Caco-2 (cell line): ENCODE measurements at regions not wholly inside any gene's neighbourhood (a gene's known extent, or its start where the extent isn't known, plus 50 kb on each side); places are given as distances from the start of the nearest gene placed in this dataset.

Experiments
- BruUV-seq: library from RNA; stranded (reverse); fragments of 400-500 nt; replicated peaks from 2 replicates; lab custom pipeline; 2021; lab: Mats Ljungman, UMichigan
- CTCF ChIA-PET: fragments of 300-600 bp; sonication (Branson Sonifier 250); formaldehyde crosslinking; loops from one replicate; lab custom pipeline; 2022; ENCODE audit warnings: antibody characterized with exemption; lab: Charles Lee
- POLR2A ChIA-PET: fragments of 300-600 bp; sonication (Branson Sonifier 250); formaldehyde crosslinking; loops from one replicate; lab custom pipeline; 2022; ENCODE audit warnings: antibody characterized with exemption; lab: Charles Lee
- DNase-seq, 2 experiments: peaks; one replicate each; pipeline versions ENCODE4 v3.0.0 to v3.0.0-alpha.2; 2020 to 2022
- H3K27me3 ChIP-seq: replicated peaks from 2 replicates; pipeline ENCODE4 v1.6.0; 2011; ENCODE audit warnings: low read length; ENCODE audit not compliant: control insufficient read depth, insufficient read depth
- H3K36me3 ChIP-seq: 2 replicates; pipeline ENCODE4 v1.5.1; 2011; ENCODE audit warnings: low read length; ENCODE audit not compliant: control insufficient read depth, insufficient read depth
- H3K4me1 ChIP-seq: fragments of 250-450 bp; sonication (Bioruptor Pico); 2 replicates; pipeline ENCODE4 v1.5.1; 2020; ENCODE audit warnings: mild to moderate bottlenecking
- H3K4me3 ChIP-seq: 2 replicates; pipeline ENCODE4 v1.5.1; 2011; ENCODE audit warnings: low read depth, mild to moderate bottlenecking, control low read depth, low read length
- H3K9me3 ChIP-seq: fragments of 250-450 bp; sonication (Bioruptor Pico); 2 replicates; pipeline ENCODE4 v1.5.1; 2020; ENCODE audit warnings: mild to moderate bottlenecking, moderate library complexity
- H3K27ac Mint-ChIP-seq: one replicate; pipeline ENCODE4 v1.8.0; 2022; ENCODE audit warnings: mixed read lengths; ENCODE audit not compliant: unreplicated experiment
- H3K27me3 Mint-ChIP-seq: one replicate; pipeline ENCODE4 v1.8.0; 2022; ENCODE audit warnings: mixed read lengths; ENCODE audit not compliant: insufficient read depth, unreplicated experiment
- H3K36me3 Mint-ChIP-seq: one replicate; pipeline ENCODE4 v1.8.0; 2022; ENCODE audit warnings: mild to moderate bottlenecking, mixed read lengths; ENCODE audit not compliant: insufficient read depth, unreplicated experiment
- H3K4me1 Mint-ChIP-seq: one replicate; pipeline ENCODE4 v1.8.0; 2022; ENCODE audit warnings: low read depth, mixed read lengths; ENCODE audit not compliant: unreplicated experiment
- H3K4me3 Mint-ChIP-seq: one replicate; pipeline ENCODE4 v1.8.0; 2022; ENCODE audit warnings: mild to moderate bottlenecking, moderate library complexity, mixed read lengths; ENCODE audit not compliant: unreplicated experiment
- H3K9me3 Mint-ChIP-seq: one replicate; pipeline ENCODE4 v1.8.0; 2022; ENCODE audit warnings: mixed read lengths; ENCODE audit not compliant: unreplicated experiment
- intact Hi-C: fragments of 100-400 bp; cut with micrococcal nuclease; formaldehyde crosslinking; loops from one replicate; pipeline ENCODE4 v1.10.0; 2022; ENCODE audit not compliant: unreplicated experiment
- TF ChIP-seq, protein P1 (sequence below), 2 experiments: fragments of 200-600 bp in 1 of 2; IDR thresholded peaks; 1 replicate in 1 of 2; 2 replicates in 1 of 2; pipeline versions ENCODE4 v1.5.1 to v1.8.0; 2011 to 2022; ENCODE audit warnings: antibody characterized with exemption in 1 of 2, control low read depth in 1 of 2, inconsistent platforms in 1 of 2, low read depth in 1 of 2, low read length in 1 of 2, mild to moderate bottlenecking in 1 of 2, moderate library complexity in 1 of 2; ENCODE audit not compliant: insufficient read depth in 1 of 2, severe bottlenecking in 1 of 2, unreplicated experiment in 1 of 2

DNA sequence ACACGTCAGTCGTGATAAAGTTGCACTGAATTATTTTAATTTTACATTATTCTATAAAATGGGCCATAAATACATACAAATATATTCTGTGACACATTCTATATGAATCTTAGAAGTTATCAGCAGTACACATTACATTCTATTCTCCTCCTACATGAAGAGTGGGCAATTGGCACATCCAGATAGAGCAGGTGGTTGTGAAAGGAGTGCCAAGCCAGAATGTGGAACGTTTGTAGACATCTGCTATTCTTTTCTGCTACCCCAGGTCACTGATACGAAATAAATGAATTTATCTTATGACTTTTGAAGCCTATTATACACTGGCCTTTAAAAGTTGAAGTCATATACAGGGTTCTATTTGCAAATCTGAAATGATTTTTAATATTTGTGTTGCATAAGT lies 373.2 kb downstream of the PCDH17 start:
- intact Hi-C loops = no loop called here
- no peak overlapping the region for H3K4me3 Mint-ChIP-seq
- no peaks in the 10 kb centered on the region for H3K36me3 ChIP-seq
- no peaks in the 10 kb centered on the region for H3K36me3 Mint-ChIP-seq
- ChIA-PET CTCF (no interaction called here), POLR2A (no interaction called here)
- no peaks in the 10 kb centered on the region for H3K9me3 ChIP-seq
- H3K4me1 ChIP-seq = no peaks in the 10 kb centered on the region
- TF ChIP-seq, protein P1, sequence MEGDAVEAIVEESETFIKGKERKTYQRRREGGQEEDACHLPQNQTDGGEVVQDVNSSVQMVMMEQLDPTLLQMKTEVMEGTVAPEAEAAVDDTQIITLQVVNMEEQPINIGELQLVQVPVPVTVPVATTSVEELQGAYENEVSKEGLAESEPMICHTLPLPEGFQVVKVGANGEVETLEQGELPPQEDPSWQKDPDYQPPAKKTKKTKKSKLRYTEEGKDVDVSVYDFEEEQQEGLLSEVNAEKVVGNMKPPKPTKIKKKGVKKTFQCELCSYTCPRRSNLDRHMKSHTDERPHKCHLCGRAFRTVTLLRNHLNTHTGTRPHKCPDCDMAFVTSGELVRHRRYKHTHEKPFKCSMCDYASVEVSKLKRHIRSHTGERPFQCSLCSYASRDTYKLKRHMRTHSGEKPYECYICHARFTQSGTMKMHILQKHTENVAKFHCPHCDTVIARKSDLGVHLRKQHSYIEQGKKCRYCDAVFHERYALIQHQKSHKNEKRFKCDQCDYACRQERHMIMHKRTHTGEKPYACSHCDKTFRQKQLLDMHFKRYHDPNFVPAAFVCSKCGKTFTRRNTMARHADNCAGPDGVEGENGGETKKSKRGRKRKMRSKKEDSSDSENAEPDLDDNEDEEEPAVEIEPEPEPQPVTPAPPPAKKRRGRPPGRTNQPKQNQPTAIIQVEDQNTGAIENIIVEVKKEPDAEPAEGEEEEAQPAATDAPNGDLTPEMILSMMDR (IDR thresholded peaks at IDR 0.05; ENCODE audit: insufficient read depth in 1 of 2, low read depth in 1 of 2, low read length in 1 of 2, severe bottlenecking in 1 of 2, unreplicated experiment in 1 of 2) = no peak
- no TSS peak for BruUV-seq
- no peak overlapping the region for H3K4me3 ChIP-seq
- H3K4me1 Mint-ChIP-seq = no peaks in the 10 kb centered on the region
- no peaks in the 10 kb centered on the region for H3K27me3 Mint-ChIP-seq
- H3K27ac Mint-ChIP-seq = no peak overlapping the region
- no peaks in the 10 kb centered on the region for H3K27me3 ChIP-seq
- no peaks in the 10 kb centered on the region for H3K9me3 Mint-ChIP-seq
- DNase-seq = no peak

DNA sequence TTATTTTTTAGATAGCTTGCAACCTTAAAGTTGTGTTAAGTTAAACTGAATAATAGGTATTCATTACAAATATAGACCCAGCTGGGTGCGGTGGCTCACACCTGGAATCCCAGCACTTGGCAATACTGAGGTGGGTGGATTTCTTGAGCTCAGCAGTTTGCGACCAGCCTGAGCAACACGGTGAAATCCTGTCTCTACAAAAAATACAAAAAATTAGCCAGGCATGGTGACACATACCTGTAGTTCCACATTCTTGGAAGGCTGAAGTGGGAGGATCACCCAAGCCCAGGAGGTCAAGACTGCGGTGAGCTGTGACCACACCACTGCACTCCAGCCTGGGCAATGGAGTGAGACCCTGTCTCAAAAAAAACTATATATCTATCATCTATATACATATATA lies 386.5 kb downstream of the PCDH17 start:
- no TSS peak for BruUV-seq
- ChIA-PET CTCF (no interaction called here), POLR2A (no interaction called here)
- no peaks in the 10 kb centered on the region for H3K9me3 ChIP-seq
- H3K27ac Mint-ChIP-seq = no peak overlapping the region
- no peak for DNase-seq
- no peaks in the 10 kb centered on the region for H3K36me3 Mint-ChIP-seq
- H3K4me1 ChIP-seq = no peaks in the 10 kb centered on the region
- intact Hi-C loops = no loop called here
- no peak overlapping the region for H3K4me3 ChIP-seq
- H3K36me3 ChIP-seq = no peaks in the 10 kb centered on the region
- H3K27me3 Mint-ChIP-seq = peaks cover 5% of the 10 kb centered on the region
- no peak overlapping the region for H3K4me3 Mint-ChIP-seq
- TF ChIP-seq, protein P1 (IDR thresholded peaks at IDR 0.05; ENCODE audit: insufficient read depth in 1 of 2, low read depth in 1 of 2, low read length in 1 of 2, severe bottlenecking in 1 of 2, unreplicated experiment in 1 of 2) = no peak
- no peaks in the 10 kb centered on the region; the same call in 1 of the 2 replicates for H3K27me3 ChIP-seq
- H3K4me1 Mint-ChIP-seq = no peaks in the 10 kb centered on the region
- no peaks in the 10 kb centered on the region for H3K9me3 Mint-ChIP-seq

DNA sequence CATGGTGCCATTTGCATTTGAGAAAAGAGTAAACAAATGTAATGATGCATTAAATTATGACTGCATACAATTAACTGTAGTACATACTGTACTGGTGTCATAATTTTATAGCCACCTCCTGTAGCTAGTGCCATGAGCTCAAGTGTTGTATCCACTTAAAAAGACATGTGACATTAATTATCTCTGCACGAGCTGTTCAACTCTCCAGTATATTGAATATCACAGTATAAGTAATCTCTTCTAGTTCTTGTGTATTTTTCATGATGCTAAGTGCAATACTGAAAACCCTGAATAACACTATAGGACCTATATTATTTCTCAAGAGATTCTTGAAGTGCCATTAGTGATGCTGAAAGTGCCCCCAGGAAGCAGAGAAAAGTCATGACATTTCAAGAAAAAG lies 387.3 kb downstream of the PCDH17 start:
- Histone ChIP-seq H3K27me3 (no peaks in the 10 kb centered on the region; the same call in 1 of the 2 replicates), H3K36me3 (no peaks in the 10 kb centered on the region), H3K4me3 (no peak overlapping the region), H3K9me3 (no peaks in the 10 kb centered on the region), H3K4me1 (no peaks in the 10 kb centered on the region)
- DNase-seq = no peak
- CTCF ChIA-PET = no interaction called here
- Mint-ChIP-seq H3K4me1 (no peaks in the 10 kb centered on the region), H3K4me3 (no peak overlapping the region), H3K36me3 (no peaks in the 10 kb centered on the region), H3K9me3 (no peaks in the 10 kb centered on the region), H3K27me3 (peaks cover 5% of the 10 kb centered on the region), H3K27ac (no peak overlapping the region)
- intact Hi-C loops = no loop called here
- POLR2A ChIA-PET = no interaction called here
- TF ChIP-seq, protein P1 (IDR thresholded peaks at IDR 0.05; ENCODE audit: insufficient read depth in 1 of 2, low read depth in 1 of 2, low read length in 1 of 2, severe bottlenecking in 1 of 2, unreplicated experiment in 1 of 2) = no peak
- BruUV-seq = no TSS peak
